GM15510 (cell line): ENCODE measurements at regions not wholly inside any gene's neighbourhood (a gene's known extent, or its start where the extent isn't known, plus 50 kb on each side); places are given as distances from the start of the nearest gene placed in this dataset.

Source experiments
- POLR2A ChIP-seq: IDR thresholded peaks from 3 replicates; pipeline ENCODE4 v1.6.1; 2011; ENCODE audit warnings: borderline replicate concordance; ENCODE audit not compliant: insufficient read length; ENCODE audit errors: extremely low read depth

- TF ChIP-seq POLR2A: no peak
Measured at GRCh38 chr17:64777415-64778239, 115.5 kb upstream of the SMURF2 start.

- TF ChIP-seq POLR2A: no peak
Measured at GRCh38 chr17:64775701-64776570, 113.8 kb upstream of the SMURF2 start.

DNA sequence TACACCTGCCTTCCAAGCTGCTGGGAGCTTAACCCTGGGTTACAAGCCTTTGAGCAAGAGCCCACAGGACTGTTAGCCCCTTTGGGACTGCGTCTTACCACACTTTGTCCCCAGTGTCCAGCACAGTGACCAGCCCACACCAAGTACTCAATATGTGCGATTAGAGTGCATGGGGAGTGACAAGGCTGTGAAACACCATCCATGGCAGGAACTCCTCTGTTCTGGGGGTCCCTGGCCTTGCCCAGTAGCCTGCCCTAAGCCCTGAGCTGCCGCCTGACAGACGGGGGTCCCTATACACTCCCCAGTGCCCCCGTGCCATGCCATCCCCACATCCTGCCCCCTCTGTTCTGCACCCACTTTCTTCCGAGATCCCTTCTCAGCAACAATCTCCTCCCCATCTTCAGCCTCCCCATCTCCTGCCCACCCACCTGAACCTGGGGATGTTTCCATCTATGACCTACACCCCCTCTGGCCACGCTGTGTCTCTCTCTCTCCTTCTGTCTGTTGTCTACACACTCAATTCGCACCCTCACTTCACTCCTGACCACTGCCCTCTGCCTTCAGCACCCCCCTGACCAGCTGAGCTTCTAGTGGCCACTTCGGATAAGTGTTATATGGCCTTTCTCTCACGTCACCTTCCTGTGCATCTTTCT is 112.9 kb upstream of the SMURF2 start:
- TF ChIP-seq POLR2A: no peak

- TF ChIP-seq POLR2A: peak; percentile 33
Measured at GRCh38 chr17:64773836-64774761, 112.0 kb upstream of the SMURF2 start.

DNA sequence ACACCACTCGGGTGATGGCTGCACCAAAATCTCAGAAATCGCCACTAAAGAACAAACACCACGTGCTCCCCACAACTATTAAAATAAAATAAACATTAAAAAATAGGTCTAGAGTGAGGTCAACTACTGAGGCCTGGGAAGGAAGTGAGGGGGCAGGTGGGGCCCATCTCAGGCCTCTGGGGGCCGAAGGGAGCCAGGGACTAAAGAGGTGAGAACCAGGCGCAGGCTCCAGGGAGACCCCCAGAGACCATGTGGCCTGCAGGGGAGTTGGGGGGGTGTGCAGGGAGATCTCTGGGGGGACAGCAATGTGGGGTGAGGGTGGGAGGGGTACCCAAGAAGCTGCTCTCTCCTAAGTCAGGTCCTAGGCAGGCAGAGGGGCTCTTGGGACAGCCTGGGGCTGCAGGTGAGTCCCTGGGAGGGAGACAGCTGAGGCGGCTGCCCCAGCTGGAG is 111.3 kb upstream of the SMURF2 start:
- no peak for TF ChIP-seq POLR2A

GRCh38 chr17:64772845-64773299 is 110.8 kb upstream of the SMURF2 start:
- no peak for TF ChIP-seq POLR2A

GRCh38 chr17:64771980-64772844 is 110.1 kb upstream of the SMURF2 start:
- TF ChIP-seq POLR2A: no peak

- no peak for TF ChIP-seq POLR2A
Measured at GRCh38 chr17:64769712-64770111, 107.6 kb upstream of the SMURF2 start.

DNA sequence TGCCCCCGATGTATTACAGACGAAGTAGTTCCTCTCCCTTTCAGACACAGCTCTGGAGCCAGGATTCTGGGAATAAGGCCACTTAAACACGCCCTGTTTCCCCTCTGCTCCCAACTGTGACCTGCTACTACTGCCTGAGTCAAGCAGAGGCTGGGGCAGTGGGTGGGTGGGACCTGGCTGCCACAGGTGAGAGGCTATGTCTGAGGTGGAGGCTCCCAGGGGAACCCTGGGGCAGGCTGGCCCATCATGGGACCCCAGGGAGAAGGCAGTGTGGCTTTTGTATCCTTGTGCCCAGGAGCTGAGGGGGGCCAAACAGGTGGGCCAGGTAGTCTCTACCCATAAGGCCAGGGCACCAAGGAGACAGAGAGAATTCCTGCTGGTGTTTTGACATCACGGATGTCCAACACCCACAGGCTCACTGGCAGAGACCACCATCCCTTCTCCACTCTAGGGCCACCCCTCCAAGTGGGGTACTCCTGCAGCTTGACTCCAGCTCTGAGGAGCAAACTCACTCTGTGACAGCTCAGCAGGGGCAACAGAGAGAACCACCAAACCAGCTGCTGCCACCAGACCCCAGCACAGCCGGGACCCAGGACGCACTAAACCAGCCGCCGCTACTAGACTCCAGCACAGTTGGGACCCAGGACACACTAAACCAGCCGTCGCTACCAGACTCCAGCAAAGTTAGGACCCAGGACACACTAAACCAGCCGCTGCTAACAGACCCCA is 105.3 kb upstream of the SMURF2 start:
- TF ChIP-seq POLR2A: no peak

- TF ChIP-seq POLR2A: no peak
Measured at GRCh38 chr17:64765191-64765889, 103.2 kb upstream of the SMURF2 start.

GRCh38 chr17:64750891-64751677 is 89.0 kb upstream of the SMURF2 start:
- TF ChIP-seq POLR2A: no peak

GRCh38 chr17:64750478-64750877 is 88.4 kb upstream of the SMURF2 start:
- TF ChIP-seq POLR2A: no peak

DNA sequence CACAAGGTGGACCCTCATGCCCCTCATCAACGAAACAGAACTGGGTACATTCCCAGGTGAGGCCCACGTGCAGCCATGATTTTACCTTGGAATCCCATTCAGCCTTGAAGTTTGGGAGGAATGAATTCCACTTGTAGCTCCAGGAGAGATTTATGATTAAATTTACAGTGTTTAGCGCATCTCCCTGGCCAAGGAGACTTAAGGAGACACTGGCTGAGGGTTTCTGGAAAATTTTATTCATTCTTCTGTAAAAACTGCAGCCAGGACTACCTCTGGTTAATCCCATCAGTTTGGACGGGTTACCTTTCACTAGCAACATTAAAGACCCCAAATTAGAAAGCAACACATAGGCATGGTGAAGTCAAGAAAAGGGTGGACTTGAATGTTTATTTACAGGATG is 87.2 kb upstream of the SMURF2 start:
- no peak for TF ChIP-seq POLR2A
